Ishikawa (cell line): ENCODE measurements at regions not wholly inside any gene's neighbourhood (a gene's known extent, or its start where the extent isn't known, plus 50 kb on each side); places are given as distances from the start of the nearest gene placed in this dataset.

ENCODE experiments used
- CEBPB ChIP-seq: IDR thresholded peaks from 2 replicates; pipeline ENCODE4 v1.6.1; 2012
- CREB1 ChIP-seq: IDR thresholded peaks from 2 replicates; pipeline ENCODE4 v1.6.1; 2012; ENCODE audit warnings: low read depth
- EP300 ChIP-seq: IDR thresholded peaks from 2 replicates; pipeline ENCODE4 v1.6.1; 2012; ENCODE audit warnings: borderline replicate concordance
- MAX ChIP-seq: IDR thresholded peaks from 2 replicates; pipeline ENCODE4 v1.6.1; 2012
- NFIC ChIP-seq: IDR thresholded peaks from 2 replicates; pipeline ENCODE4 v1.6.1; 2012
- RAD21 ChIP-seq: IDR thresholded peaks from 2 replicates; pipeline ENCODE4 v1.6.1; 2012; ENCODE audit warnings: low read depth
- REST ChIP-seq: IDR thresholded peaks from 2 replicates; pipeline ENCODE4 v1.6.1; 2012; ENCODE audit warnings: low read depth, mild to moderate bottlenecking
- TAF1 ChIP-seq: IDR thresholded peaks from 2 replicates; pipeline ENCODE4 v1.6.1; 2012; ENCODE audit warnings: low read depth, mild to moderate bottlenecking
- TCF12 ChIP-seq: IDR thresholded peaks from 2 replicates; pipeline ENCODE4 v1.6.1; 2012; ENCODE audit warnings: low read depth
- YY1 ChIP-seq: IDR thresholded peaks from 2 replicates; pipeline ENCODE4 v1.6.1; 2012; ENCODE audit warnings: low read depth

- TF ChIP-seq EP300, result no peak
- TF ChIP-seq REST, result no peak
- TF ChIP-seq MAX, result no peak
- TF ChIP-seq RAD21, result no peak
- TF ChIP-seq YY1, result no peak
- TF ChIP-seq CREB1, result no peak
- no peak for TF ChIP-seq TAF1
- TF ChIP-seq CEBPB, result no peak
- no peak for TF ChIP-seq NFIC
- TF ChIP-seq TCF12, result no peak
These were observed 192.5 kb upstream of the RAG2 start for GRCh38 chr11:36790526-36790925.
